Hepatocyte (in vitro differentiated cells): ENCODE measurements at regions not wholly inside any gene's neighbourhood (a gene's known extent, or its start where the extent isn't known, plus 50 kb on each side); places are given as distances from the start of the nearest gene placed in this dataset.

ENCODE experiments used
- EZH2 ChIP-seq: fragments of 200-600 bp; sonication (generic); IDR thresholded peaks from 2 replicates; pipeline ENCODE4 v1.6.1; 2016; ENCODE audit warnings: antibody characterized with exemption, mild to moderate bottlenecking, borderline replicate concordance
- EZH2phosphoT487 ChIP-seq: fragments of 200-600 bp; sonication (generic); IDR thresholded peaks from one replicate; pipeline ENCODE4 v1.6.1; 2018; ENCODE audit warnings: antibody characterized with exemption, mild to moderate bottlenecking, low read depth, moderate library complexity; ENCODE audit not compliant: unreplicated experiment, severe bottlenecking
- TF ChIP-seq, protein P1 (sequence below): fragments of 200-600 bp; sonication (generic); IDR thresholded peaks from 2 replicates; pipeline ENCODE4 v1.5.1; 2016; ENCODE audit warnings: antibody characterized with exemption, mild to moderate bottlenecking; ENCODE audit not compliant: poor library complexity

DNA sequence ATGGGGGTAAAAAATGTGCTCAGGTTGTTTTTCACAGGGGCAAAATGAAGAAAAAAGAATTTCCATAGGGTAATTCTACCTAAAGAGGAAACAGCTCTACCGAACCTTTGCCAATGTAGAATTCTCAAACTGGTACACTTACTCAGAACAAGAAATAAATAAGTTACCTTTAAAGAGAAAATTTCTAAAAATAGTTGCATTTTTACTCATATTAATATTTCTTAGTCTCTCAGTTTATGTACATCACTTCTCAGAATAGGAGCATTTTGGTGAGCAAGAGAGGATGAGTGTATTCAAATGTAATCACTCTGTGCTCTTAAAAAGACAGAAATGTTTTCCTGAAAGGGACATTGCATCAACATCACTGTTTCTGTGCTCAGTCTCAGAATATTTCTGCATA is 574.7 kb upstream of the SLC8A1 start:
- TF ChIP-seq, protein P1, sequence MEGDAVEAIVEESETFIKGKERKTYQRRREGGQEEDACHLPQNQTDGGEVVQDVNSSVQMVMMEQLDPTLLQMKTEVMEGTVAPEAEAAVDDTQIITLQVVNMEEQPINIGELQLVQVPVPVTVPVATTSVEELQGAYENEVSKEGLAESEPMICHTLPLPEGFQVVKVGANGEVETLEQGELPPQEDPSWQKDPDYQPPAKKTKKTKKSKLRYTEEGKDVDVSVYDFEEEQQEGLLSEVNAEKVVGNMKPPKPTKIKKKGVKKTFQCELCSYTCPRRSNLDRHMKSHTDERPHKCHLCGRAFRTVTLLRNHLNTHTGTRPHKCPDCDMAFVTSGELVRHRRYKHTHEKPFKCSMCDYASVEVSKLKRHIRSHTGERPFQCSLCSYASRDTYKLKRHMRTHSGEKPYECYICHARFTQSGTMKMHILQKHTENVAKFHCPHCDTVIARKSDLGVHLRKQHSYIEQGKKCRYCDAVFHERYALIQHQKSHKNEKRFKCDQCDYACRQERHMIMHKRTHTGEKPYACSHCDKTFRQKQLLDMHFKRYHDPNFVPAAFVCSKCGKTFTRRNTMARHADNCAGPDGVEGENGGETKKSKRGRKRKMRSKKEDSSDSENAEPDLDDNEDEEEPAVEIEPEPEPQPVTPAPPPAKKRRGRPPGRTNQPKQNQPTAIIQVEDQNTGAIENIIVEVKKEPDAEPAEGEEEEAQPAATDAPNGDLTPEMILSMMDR = no peak
- no peak for TF ChIP-seq EZH2
- no peak for TF ChIP-seq EZH2phosphoT487
